GM12874 (cell line): ENCODE measurements at regions not wholly inside any gene's neighbourhood (a gene's known extent, or its start where the extent isn't known, plus 50 kb on each side); places are given as distances from the start of the nearest gene placed in this dataset.

Source experiments
- CTCF ChIP-seq: IDR thresholded peaks from 2 replicates; pipeline ENCODE4 v1.5.1; 2011; ENCODE audit warnings: low read depth, mild to moderate bottlenecking, control low read depth, low read length, moderate library complexity; ENCODE audit not compliant: insufficient read depth

- no peak for TF ChIP-seq CTCF
These were observed 281.0 kb upstream of the C11orf87 start for GRCh38 chr11:109140857-109141515.

- no peak for TF ChIP-seq CTCF
These were observed 276.7 kb upstream of the C11orf87 start for GRCh38 chr11:109145287-109145686.

- no peak for TF ChIP-seq CTCF
These were observed 274.3 kb upstream of the C11orf87 start for GRCh38 chr11:109147726-109148125.

GRCh38 chr11:109148669-109149068 lies 273.3 kb upstream of the C11orf87 start:
- TF ChIP-seq CTCF: no peak

- no peak for TF ChIP-seq CTCF
These were observed 271.4 kb upstream of the C11orf87 start for GRCh38 chr11:109150581-109150980.

GRCh38 chr11:109153836-109154235 lies 268.2 kb upstream of the C11orf87 start:
- no peak for TF ChIP-seq CTCF

GRCh38 chr11:109155291-109155690 lies 266.7 kb upstream of the C11orf87 start:
- TF ChIP-seq CTCF: no peak

GRCh38 chr11:109165035-109165434 lies 257.0 kb upstream of the C11orf87 start:
- TF ChIP-seq CTCF: no peak
